Amygdala (tissue), 56 donors: ENCODE measurements at regions not wholly inside any gene's neighbourhood (a gene's known extent, or its start where the extent isn't known, plus 50 kb on each side); places are given as distances from the start of the nearest gene placed in this dataset.
"Not testable (repeated sequence)": the region's sequence is repeated elsewhere in the genome, so short reads cannot be mapped to it uniquely, and the experiment has no call there.

ENCODE experiments used
- DNase-seq, 56 donors: peaks; one replicate each; lab custom pipeline; 2025; lab: John Stamatoyannopoulos, UW

GRCh38 chr6:132062626-132063025 lies 111.5 kb upstream of the CCN2 start:
- DNase-seq: no peak

- no peak for DNase-seq
Measured at GRCh38 chr6:132061381-132061780, 110.2 kb upstream of the CCN2 start.

GRCh38 chr6:132060591-132060990 lies 109.4 kb upstream of the CCN2 start:
- DNase-seq: no peak

GRCh38 chr6:132058975-132059374 lies 107.8 kb upstream of the CCN2 start:
- no peak for DNase-seq

GRCh38 chr6:132054525-132054924 lies 103.4 kb upstream of the CCN2 start:
- DNase-seq: no peak

GRCh38 chr6:132053511-132053910 lies 102.3 kb upstream of the CCN2 start:
- no peak for DNase-seq

GRCh38 chr6:132052096-132052495 lies 100.9 kb upstream of the CCN2 start:
- DNase-seq: no peak

- DNase-seq: no peak
Measured at GRCh38 chr6:132045877-132046276, 94.7 kb upstream of the CCN2 start.

GRCh38 chr6:132043148-132043547 lies 92.0 kb upstream of the CCN2 start:
- no peak for DNase-seq

- DNase-seq: no peak
Measured at GRCh38 chr6:132041706-132042105, 90.5 kb upstream of the CCN2 start.

- no peak for DNase-seq
Measured at GRCh38 chr6:132028029-132028428, 76.9 kb upstream of the CCN2 start.

GRCh38 chr6:132025468-132025867 lies 74.3 kb upstream of the CCN2 start:
- no peak for DNase-seq

- no peak for DNase-seq
Measured at GRCh38 chr6:132023490-132023889, 72.3 kb upstream of the CCN2 start.

GRCh38 chr6:132021552-132022375 lies 70.6 kb upstream of the CCN2 start:
- no peak for DNase-seq

GRCh38 chr6:132020918-132021317 lies 69.7 kb upstream of the CCN2 start:
- not testable (repeated sequence) for DNase-seq

GRCh38 chr6:132020138-132020581 lies 69.0 kb upstream of the CCN2 start:
- DNase-seq: no peak

- no peak for DNase-seq
Measured at GRCh38 chr6:132019586-132019985, 68.4 kb upstream of the CCN2 start.

- no peak for DNase-seq
Measured at GRCh38 chr6:132017942-132018341, 66.8 kb upstream of the CCN2 start.

- no peak for DNase-seq
Measured at GRCh38 chr6:132016396-132016795, 65.2 kb upstream of the CCN2 start.

GRCh38 chr6:132011582-132011981 lies 60.4 kb upstream of the CCN2 start:
- no peak for DNase-seq

GRCh38 chr6:132009175-132009574 lies 58.0 kb upstream of the CCN2 start:
- DNase-seq: no peak

- no peak for DNase-seq
Measured at GRCh38 chr6:132007474-132008190, 56.5 kb upstream of the CCN2 start.
